BLaER1 treated with 17β-estradiol and CSF1 and Interleukin-3, amounts not matched to agents 10 nM and 100 nM (cell line): ENCODE measurements at regions not wholly inside any gene's neighbourhood (a gene's known extent, or its start where the extent isn't known, plus 50 kb on each side); places are given as distances from the start of the nearest gene placed in this dataset.
"Not testable (repeated sequence)": the region's sequence is repeated elsewhere in the genome, so short reads cannot be mapped to it uniquely, and the experiment has no call there.

Experiments used
- H3K27ac ChIP-seq, 11 experiments: shearing (Covaris generic); formaldehyde crosslinking; 2 replicates each; pipeline ENCODE4 v1.8.1; 2022
- H3K27me3 ChIP-seq, 11 experiments: shearing (Covaris generic); formaldehyde crosslinking; 2 replicates each; pipeline ENCODE4 v1.8.1; 2022
- H3K36me3 ChIP-seq, 11 experiments: shearing (Covaris generic); formaldehyde crosslinking; 2 replicates each; pipeline ENCODE4 v1.8.1; 2022
- H3K4me1 ChIP-seq, 10 experiments: shearing (Covaris generic); formaldehyde crosslinking; 2 replicates each; pipeline ENCODE4 v1.8.1; 2022
- H3K4me2 ChIP-seq, 11 experiments: shearing (Covaris generic); formaldehyde crosslinking; 2 replicates each; pipeline ENCODE4 v1.8.1; 2022
- H3K4me3 ChIP-seq, 10 experiments: shearing (Covaris generic); formaldehyde crosslinking; 2 replicates each; pipeline ENCODE4 v1.8.1; 2022
- H3K9ac ChIP-seq, 11 experiments: shearing (Covaris generic); formaldehyde crosslinking; 2 replicates each; pipeline ENCODE4 v1.8.1; 2022
- H3K9me3 ChIP-seq, 11 experiments: shearing (Covaris generic); formaldehyde crosslinking; replicated peaks in 1 of 11; 2 replicates each; pipeline ENCODE4 v1.8.1; 2022
- H4K20me1 ChIP-seq, 11 experiments: shearing (Covaris generic); formaldehyde crosslinking; 2 replicates each; pipeline ENCODE4 v1.8.1; 2022
- Cebpa-rat ChIP-seq, 11 experiments: shearing (Covaris generic); IDR thresholded peaks; 2 replicates each; pipeline ENCODE4 v1.8.1; 2022

- no peak overlapping the region for H3K4me3 ChIP-seq
- no peak overlapping the region for H3K9ac ChIP-seq
- peaks cover 65 to 94% (median 83%) of the 10 kb centered on the region in 11 experiments for H3K27me3 ChIP-seq
- no peaks in the 10 kb centered on the region for H3K36me3 ChIP-seq
- no peak overlapping the region for H3K4me2 ChIP-seq
- no peaks in the 10 kb centered on the region; a peak in 1 of 22 replicates for H4K20me1 ChIP-seq
- no peak overlapping the region for H3K27ac ChIP-seq
- H3K9me3 ChIP-seq, result peaks cover 17 to 53% (median 33%) of the 10 kb centered on the region in 11 experiments; a peak in 21 of 22 replicates
- TF ChIP-seq Cebpa-rat (IDR thresholded peaks at IDR 0.05), result no peak
- no peaks in the 10 kb centered on the region for H3K4me1 ChIP-seq
Measured at GRCh38 chr6:28789553-28790083, 134.2 kb downstream of the TRIM27 start.

- H3K4me3 ChIP-seq, result no peak overlapping the region
- H3K27ac ChIP-seq, result no peak overlapping the region
- H3K9ac ChIP-seq, result no peak overlapping the region
- no peak for TF ChIP-seq Cebpa-rat (IDR thresholded peaks at IDR 0.05)
- H3K4me2 ChIP-seq, result no peak overlapping the region
- H3K9me3 ChIP-seq, result peaks cover 19 to 51% (median 30%) of the 10 kb centered on the region in 11 experiments; a peak in 21 of 22 replicates
- H3K36me3 ChIP-seq, result no peaks in the 10 kb centered on the region
- no peaks in the 10 kb centered on the region; a peak in 1 of 22 replicates for H4K20me1 ChIP-seq
- peaks cover 66 to 94% (median 83%) of the 10 kb centered on the region in 11 experiments for H3K27me3 ChIP-seq
- H3K4me1 ChIP-seq, result peaks cover 0 to 1% (median 0%) of the 10 kb centered on the region in 10 experiments; a peak in 3 of 20 replicates
Measured at GRCh38 chr6:28791002-28791383, 132.8 kb downstream of the TRIM27 start.

GRCh38 chr6:28794175-28795002 lies 129.4 kb downstream of the TRIM27 start:
- Histone ChIP-seq H3K27me3 (peaks cover 34 to 69% (median 56%) of the 10 kb centered on the region in 11 experiments), H3K4me1 (peaks cover 0 to 6% (median 0%) of the 10 kb centered on the region in 10 experiments; a peak in 4 of 20 replicates), H3K27ac (no peak overlapping the region), H3K9me3 (peaks cover 9 to 33% (median 23%) of the 10 kb centered on the region in 11 experiments; a peak in 21 of 22 replicates), H3K4me2 (no peak overlapping the region), H4K20me1 (no peaks in the 10 kb centered on the region), H3K9ac (no peak overlapping the region), H3K36me3 (no peaks in the 10 kb centered on the region), H3K4me3 (no peak overlapping the region)
- TF ChIP-seq Cebpa-rat (IDR thresholded peaks at IDR 0.05), result no peak

- not testable (repeated sequence) for H3K4me2 ChIP-seq, H3K27ac ChIP-seq, H3K9me3 ChIP-seq, H4K20me1 ChIP-seq, H3K36me3 ChIP-seq, H3K4me3 ChIP-seq, H3K9ac ChIP-seq, H3K4me1 ChIP-seq
- H3K27me3 ChIP-seq, result peaks cover 5 to 12% (median 10%) of the 10 kb centered on the region in 11 experiments; a peak in 21 of 22 replicates
Measured at GRCh38 chr6:28800647-28801046, 123.1 kb downstream of the TRIM27 start.

- Histone ChIP-seq H3K4me2 (no peak overlapping the region), H4K20me1 (no peaks in the 10 kb centered on the region), H3K4me3 (no peak overlapping the region), H3K9me3 (no peaks in the 10 kb centered on the region), H3K36me3 (no peaks in the 10 kb centered on the region), H3K27ac (no peak overlapping the region), H3K9ac (no peak overlapping the region), H3K27me3 (no peaks in the 10 kb centered on the region; a peak in 1 of 22 replicates), H3K4me1 (no peaks in the 10 kb centered on the region)
- no peak for TF ChIP-seq Cebpa-rat (IDR thresholded peaks at IDR 0.05)
Measured at GRCh38 chr6:28802417-28803336, 121.1 kb downstream of the TRIM27 start.

GRCh38 chr6:28803337-28803709 lies 120.5 kb downstream of the TRIM27 start:
- Histone ChIP-seq H3K27ac (no peak overlapping the region), H3K9ac (no peak overlapping the region), H3K4me3 (no peak overlapping the region), H3K9me3 (no peaks in the 10 kb centered on the region), H3K27me3 (peaks cover 0 to 4% (median 0%) of the 10 kb centered on the region in 11 experiments; a peak in 2 of 22 replicates), H3K36me3 (no peaks in the 10 kb centered on the region), H3K4me2 (no peak overlapping the region), H4K20me1 (no peaks in the 10 kb centered on the region), H3K4me1 (no peaks in the 10 kb centered on the region)
- TF ChIP-seq Cebpa-rat (IDR thresholded peaks at IDR 0.05), result no peak

DNA sequence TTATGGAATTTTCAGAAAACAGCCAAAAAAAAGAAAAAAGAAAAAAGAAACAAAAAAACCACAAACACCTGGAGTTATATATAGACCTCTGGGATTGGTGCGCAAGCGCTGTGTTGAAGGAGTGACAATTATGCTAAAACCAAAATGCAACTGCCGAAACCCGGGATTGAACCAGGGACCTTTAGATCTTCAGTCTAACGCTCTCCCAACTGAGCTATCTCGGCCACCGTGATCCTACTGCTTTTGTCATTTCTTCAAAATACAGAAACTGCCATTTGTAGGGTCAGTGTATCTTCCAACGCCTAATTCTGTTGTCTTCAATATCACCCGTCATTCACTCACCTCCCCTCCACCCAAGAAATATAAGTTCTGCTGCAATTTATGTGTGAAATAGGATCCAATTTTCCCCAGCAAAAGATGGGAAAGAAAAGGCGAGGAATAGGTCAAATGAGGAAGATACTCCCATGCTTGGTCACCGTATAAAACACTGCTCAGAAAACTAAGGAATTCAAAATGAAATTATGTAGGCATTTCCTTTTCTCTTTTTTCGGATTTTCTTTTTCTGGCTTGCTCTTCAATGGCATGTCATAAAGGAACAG lies 116.0 kb downstream of the TRIM27 start:
- Histone ChIP-seq H3K9me3 (peaks cover 8 to 20% (median 14%) of the 10 kb centered on the region in 11 experiments; a peak in 16 of 22 replicates), H3K4me1 (no peaks in the 10 kb centered on the region), H3K9ac (no peak overlapping the region), H3K27me3 (peaks cover 8 to 36% (median 22%) of the 10 kb centered on the region in 11 experiments; a peak in 19 of 22 replicates), H3K36me3 (no peaks in the 10 kb centered on the region), H4K20me1 (no peaks in the 10 kb centered on the region), H3K27ac (no peak overlapping the region), H3K4me2 (no peak overlapping the region), H3K4me3 (no peak overlapping the region)
- TF ChIP-seq Cebpa-rat (IDR thresholded peaks at IDR 0.05), result no peak

GRCh38 chr6:28808383-28808782 lies 115.4 kb downstream of the TRIM27 start:
- Histone ChIP-seq H3K36me3 (no peaks in the 10 kb centered on the region), H3K9me3 (peaks cover 10 to 22% (median 17%) of the 10 kb centered on the region in 11 experiments; a peak in 19 of 22 replicates), H3K4me2 (no peak overlapping the region), H4K20me1 (no peaks in the 10 kb centered on the region), H3K27ac (no peak overlapping the region), H3K9ac (no peak overlapping the region), H3K4me1 (no peaks in the 10 kb centered on the region), H3K4me3 (no peak overlapping the region), H3K27me3 (peaks cover 8 to 42% (median 27%) of the 10 kb centered on the region in 11 experiments; a peak in 19 of 22 replicates)
- no peak for TF ChIP-seq Cebpa-rat (IDR thresholded peaks at IDR 0.05)
